ENCODE measurements at regions not wholly inside any gene's neighbourhood (a gene's known extent, or its start where the extent isn't known, plus 50 kb on each side); places are given as distances from the start of the nearest gene placed in this dataset.

DNA sequence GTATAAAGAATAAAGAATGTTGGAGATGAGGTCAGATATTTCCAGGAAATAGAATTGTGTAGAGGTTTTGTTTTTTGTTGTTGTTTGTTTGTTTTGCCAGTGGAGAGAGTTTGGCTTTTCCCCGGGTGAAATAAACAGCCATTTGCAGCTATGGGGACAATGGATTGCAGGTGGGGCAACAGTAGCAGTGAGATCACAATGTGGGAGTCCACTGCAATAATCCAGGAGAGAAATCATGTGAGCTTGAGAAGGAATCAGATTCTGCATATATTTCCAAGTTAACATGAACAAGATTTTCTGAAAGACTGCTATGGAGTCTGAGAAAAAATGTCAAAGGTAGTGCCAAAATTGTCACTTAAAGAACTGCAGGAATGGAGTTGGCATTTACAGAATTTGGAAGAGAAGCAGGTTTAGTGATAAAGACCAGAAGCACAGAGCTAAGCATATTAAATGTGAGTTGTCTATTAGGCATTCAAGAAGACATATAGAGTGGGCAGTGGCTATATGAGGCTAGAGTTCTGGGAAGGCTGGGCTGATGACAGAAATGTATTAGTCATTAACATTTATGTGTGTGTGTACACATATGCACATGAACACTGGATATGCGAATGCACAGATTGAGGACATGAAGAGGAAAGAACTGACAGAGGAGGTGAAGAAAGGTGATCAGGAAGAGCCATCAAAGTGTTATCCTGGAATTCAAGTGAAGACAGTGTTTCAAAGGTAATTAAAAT, 729.6 kb upstream of the PTBP2 start:
- no peak for DNase-seq (ENCODE audit: low read depth, low spot score)
- no peak overlapping the region for H3K27ac ChIP-seq (ENCODE audit: low read length)
- no peaks in the 10 kb centered on the region for H3K36me3 ChIP-seq (ENCODE audit: control insufficient read depth, insufficient read depth, low read length)
- H3K27me3 ChIP-seq (ENCODE audit: control insufficient read depth, insufficient read depth, low read length), result no peaks in the 10 kb centered on the region
- WGBS (ENCODE audit: insufficient coverage, insufficient read length), result no CpG with 5 or more reads among the region's 2 CpGs
- H3K4me3 ChIP-seq (ENCODE audit: low read length), result no peak overlapping the region
- peaks cover 2% of the 10 kb centered on the region; the same call in 1 of the 2 replicates for H3K4me1 ChIP-seq (ENCODE audit: control insufficient read depth, insufficient read depth, low read length)
- H3K9me3 ChIP-seq (ENCODE audit: control insufficient read depth, insufficient read depth, low read length), result no peaks in the 10 kb centered on the region

DNA sequence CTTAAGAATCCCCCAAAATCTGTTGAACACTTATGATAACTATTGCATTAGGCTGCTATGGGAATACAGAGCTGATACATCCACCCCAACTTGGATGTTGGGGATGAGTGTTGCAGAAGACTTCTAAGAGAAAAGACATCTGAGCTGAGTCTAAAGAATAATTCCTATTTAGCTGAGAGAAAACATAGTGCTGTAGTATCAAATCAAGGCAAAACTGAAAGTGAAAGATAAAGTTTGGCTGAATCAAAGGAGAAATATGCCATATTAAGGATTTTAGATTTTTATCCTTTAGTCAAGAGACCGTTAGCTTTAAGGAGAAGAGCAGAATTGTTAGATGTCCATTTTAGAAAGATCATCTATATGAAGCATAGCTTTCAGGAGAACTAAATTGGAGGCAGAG, 726.9 kb upstream of the PTBP2 start:
- no peak for DNase-seq (ENCODE audit: low read depth, low spot score)
- Histone ChIP-seq H3K27ac (ENCODE audit: low read length) (no peak overlapping the region), H3K9me3 (ENCODE audit: control insufficient read depth, insufficient read depth, low read length) (no peaks in the 10 kb centered on the region), H3K4me1 (ENCODE audit: control insufficient read depth, insufficient read depth, low read length) (peaks cover 2% of the 10 kb centered on the region; the same call in 1 of the 2 replicates), H3K4me3 (ENCODE audit: low read length) (no peak overlapping the region), H3K36me3 (ENCODE audit: control insufficient read depth, insufficient read depth, low read length) (no peaks in the 10 kb centered on the region), H3K27me3 (ENCODE audit: control insufficient read depth, insufficient read depth, low read length) (no peaks in the 10 kb centered on the region)
- WGBS (ENCODE audit: insufficient coverage, insufficient read length), result no CpG with 5 or more reads among the region's 1 CpG

DNA sequence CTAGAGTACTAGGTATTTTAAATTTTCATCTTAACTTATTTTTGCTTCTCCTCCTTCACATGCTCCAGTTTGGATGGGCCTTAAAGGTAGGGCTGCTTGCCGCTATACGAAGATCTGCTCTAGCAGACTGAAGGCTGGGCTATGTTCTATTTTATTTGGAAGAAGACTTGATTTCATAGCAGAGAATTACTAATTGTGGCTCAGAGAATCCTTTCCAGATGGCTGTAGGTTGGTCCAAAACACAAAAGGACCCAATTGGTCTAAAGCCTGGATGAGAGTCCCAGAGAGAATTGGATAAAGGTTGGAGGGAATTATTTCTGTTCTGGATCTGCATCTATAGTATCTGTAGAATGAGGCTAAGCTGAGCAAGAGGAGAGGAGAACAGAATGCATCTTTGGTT, 719.4 kb upstream of the PTBP2 start:
- Histone ChIP-seq H3K9me3 (ENCODE audit: control insufficient read depth, insufficient read depth, low read length) (no peaks in the 10 kb centered on the region), H3K27me3 (ENCODE audit: control insufficient read depth, insufficient read depth, low read length) (no peaks in the 10 kb centered on the region), H3K4me1 (ENCODE audit: control insufficient read depth, insufficient read depth, low read length) (peaks cover 2% of the 10 kb centered on the region; the same call in 1 of the 2 replicates), H3K4me3 (ENCODE audit: low read length) (no peak overlapping the region), H3K27ac (ENCODE audit: low read length) (no peak overlapping the region), H3K36me3 (ENCODE audit: control insufficient read depth, insufficient read depth, low read length) (no peaks in the 10 kb centered on the region)
- WGBS (ENCODE audit: insufficient coverage, insufficient read length), result no CpG with 5 or more reads among the region's 2 CpGs
- DNase-seq (ENCODE audit: low read depth, low spot score), result no peak

DNA sequence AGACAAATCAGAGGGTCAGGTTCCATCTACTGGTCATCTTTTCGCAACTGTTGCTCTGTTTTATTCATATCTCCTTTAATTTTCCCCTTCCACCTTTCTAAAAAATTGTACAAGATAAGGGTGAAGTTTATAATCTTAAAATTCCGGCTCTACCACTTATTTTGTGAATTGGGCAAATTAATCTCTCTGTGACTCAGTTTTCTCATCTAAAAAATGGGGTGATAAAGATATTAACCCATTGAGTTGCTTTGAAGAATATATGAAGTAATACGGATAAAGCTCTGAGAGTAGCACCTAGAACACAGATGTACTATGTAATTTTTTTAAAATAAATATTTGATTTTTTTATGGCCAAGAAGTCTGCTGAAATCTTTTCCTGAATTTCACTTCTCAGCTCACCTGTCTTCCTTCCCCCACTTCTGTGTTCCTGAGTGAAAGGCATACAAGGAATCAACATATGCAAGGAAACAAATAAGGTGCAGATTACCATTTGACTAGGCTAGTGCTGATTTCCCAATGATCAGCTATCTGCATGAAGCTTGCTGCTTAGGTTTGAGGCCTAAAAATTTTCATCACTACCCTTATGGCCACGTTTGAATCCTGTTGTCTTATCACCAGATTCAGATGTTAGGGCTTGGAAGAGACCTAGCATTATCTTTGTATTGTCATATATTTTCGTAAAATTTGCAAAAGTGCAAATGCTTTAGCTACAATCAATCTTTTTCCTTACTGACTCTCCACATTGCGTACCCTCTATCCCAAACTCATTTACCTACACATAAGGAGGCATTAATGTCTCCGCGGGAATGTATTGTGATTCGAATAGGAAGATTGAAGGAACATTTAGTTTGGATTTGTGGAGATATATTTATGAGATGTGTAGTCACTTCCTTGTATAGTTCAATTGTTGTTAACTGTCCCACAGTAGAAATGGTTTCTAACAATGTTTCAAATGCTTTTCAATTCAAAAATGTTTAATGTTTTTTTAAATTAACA, 718.3 kb upstream of the PTBP2 start:
- Histone ChIP-seq H3K4me3 (ENCODE audit: low read length) (no peak overlapping the region), H3K27me3 (ENCODE audit: control insufficient read depth, insufficient read depth, low read length) (no peaks in the 10 kb centered on the region), H3K27ac (ENCODE audit: low read length) (no peak overlapping the region), H3K4me1 (ENCODE audit: control insufficient read depth, insufficient read depth, low read length) (peaks cover 2% of the 10 kb centered on the region; the same call in 1 of the 2 replicates), H3K9me3 (ENCODE audit: control insufficient read depth, insufficient read depth, low read length) (no peaks in the 10 kb centered on the region), H3K36me3 (ENCODE audit: control insufficient read depth, insufficient read depth, low read length) (no peaks in the 10 kb centered on the region)
- DNase-seq (ENCODE audit: low read depth, low spot score), result peak; percentile 52
- no CpG with 5 or more reads among the region's 9 CpGs for WGBS (ENCODE audit: insufficient coverage, insufficient read length)

DNA sequence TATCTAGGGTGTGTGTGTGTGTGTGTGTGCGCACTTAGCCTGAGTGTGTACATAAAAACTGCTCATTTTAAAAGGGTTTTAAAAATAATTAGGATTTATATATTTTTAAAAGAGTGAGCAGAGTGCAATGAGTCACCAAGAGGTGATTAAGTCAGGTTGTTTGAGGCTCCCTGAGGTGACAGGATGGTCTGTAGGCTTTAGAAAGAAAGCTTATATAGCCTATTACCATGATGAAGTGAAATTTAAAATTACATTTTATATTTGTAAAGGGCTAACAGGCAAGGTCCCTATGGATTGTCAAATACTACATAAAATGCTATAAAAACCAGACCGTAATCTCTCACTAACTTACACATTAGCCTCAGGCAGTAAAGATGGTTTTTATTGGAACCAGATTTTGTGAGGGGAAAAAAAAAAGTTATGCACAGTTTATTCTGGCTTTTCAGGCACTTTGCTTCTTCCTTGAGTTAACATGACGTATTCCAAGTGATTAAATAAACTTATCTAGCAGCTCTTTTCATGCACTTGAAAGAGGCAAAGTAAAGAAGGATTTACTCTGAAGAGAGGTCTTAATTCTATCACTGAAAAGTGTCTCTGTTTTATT, 711.7 kb upstream of the PTBP2 start:
- H3K9me3 ChIP-seq (ENCODE audit: control insufficient read depth, insufficient read depth, low read length), result no peaks in the 10 kb centered on the region
- no peaks in the 10 kb centered on the region for H3K36me3 ChIP-seq (ENCODE audit: control insufficient read depth, insufficient read depth, low read length)
- H3K27me3 ChIP-seq (ENCODE audit: control insufficient read depth, insufficient read depth, low read length), result no peaks in the 10 kb centered on the region
- no peaks in the 10 kb centered on the region for H3K4me1 ChIP-seq (ENCODE audit: control insufficient read depth, insufficient read depth, low read length)
- H3K27ac ChIP-seq (ENCODE audit: low read length), result no peak overlapping the region
- H3K4me3 ChIP-seq (ENCODE audit: low read length), result no peak overlapping the region
- no peak for DNase-seq (ENCODE audit: low read depth, low spot score)
- no CpG with 5 or more reads among the region's 3 CpGs for whole genome bisulfite sequencing (ENCODE audit: insufficient coverage, insufficient read length)

DNA sequence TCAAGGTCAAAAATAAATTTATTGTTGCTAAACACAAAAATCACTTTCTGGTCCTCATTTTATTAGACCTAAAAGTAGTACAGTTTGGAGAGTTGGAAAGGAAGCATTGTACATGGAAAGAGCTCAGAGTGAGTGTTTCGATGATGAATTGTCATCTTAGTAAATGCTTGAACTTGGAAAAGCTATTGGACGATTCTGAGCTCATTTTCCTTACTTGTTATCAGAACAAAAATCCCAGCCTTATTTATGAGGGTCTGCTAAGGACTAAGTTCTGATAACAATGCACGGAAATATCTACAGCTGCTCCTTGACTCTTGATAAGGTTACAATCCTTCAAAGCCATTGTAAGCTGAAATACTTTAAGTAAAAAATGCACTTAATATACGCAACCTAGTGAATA, 710.0 kb upstream of the PTBP2 start:
- no peak for DNase-seq (ENCODE audit: low read depth, low spot score)
- H3K27ac ChIP-seq (ENCODE audit: low read length), result no peak overlapping the region
- H3K36me3 ChIP-seq (ENCODE audit: control insufficient read depth, insufficient read depth, low read length), result no peaks in the 10 kb centered on the region
- no peak overlapping the region for H3K4me3 ChIP-seq (ENCODE audit: low read length)
- no peaks in the 10 kb centered on the region for H3K27me3 ChIP-seq (ENCODE audit: control insufficient read depth, insufficient read depth, low read length)
- WGBS (ENCODE audit: insufficient coverage, insufficient read length), result no CpG with 5 or more reads among the region's 4 CpGs
- no peaks in the 10 kb centered on the region for H3K4me1 ChIP-seq (ENCODE audit: control insufficient read depth, insufficient read depth, low read length)
- H3K9me3 ChIP-seq (ENCODE audit: control insufficient read depth, insufficient read depth, low read length), result no peaks in the 10 kb centered on the region

DNA sequence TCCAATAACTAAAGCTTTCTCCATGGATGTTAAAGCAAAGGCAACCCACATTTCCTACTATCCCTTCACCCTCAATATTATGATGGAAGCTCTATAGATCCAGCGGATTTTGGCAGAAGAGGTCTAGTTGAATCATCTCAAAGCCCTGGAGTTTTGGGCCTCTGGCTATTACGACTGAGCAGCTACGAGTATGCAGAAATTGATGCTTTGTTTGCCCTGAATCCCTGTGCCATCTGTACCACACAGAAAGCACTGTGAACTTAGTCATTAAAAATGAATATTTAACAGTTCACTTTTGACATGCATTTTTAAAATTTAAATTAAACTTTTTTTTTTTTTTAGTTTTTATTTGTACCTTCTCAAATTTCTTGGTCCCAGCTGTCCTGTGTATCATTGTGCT, 705.4 kb upstream of the PTBP2 start:
- Histone ChIP-seq H3K4me1 (ENCODE audit: control insufficient read depth, insufficient read depth, low read length) (no peaks in the 10 kb centered on the region), H3K36me3 (ENCODE audit: control insufficient read depth, insufficient read depth, low read length) (no peaks in the 10 kb centered on the region), H3K27ac (ENCODE audit: low read length) (no peak overlapping the region), H3K9me3 (ENCODE audit: control insufficient read depth, insufficient read depth, low read length) (no peaks in the 10 kb centered on the region), H3K27me3 (ENCODE audit: control insufficient read depth, insufficient read depth, low read length) (no peaks in the 10 kb centered on the region), H3K4me3 (ENCODE audit: low read length) (no peak overlapping the region)
- WGBS (ENCODE audit: insufficient coverage, insufficient read length), result no CpG with 5 or more reads among the region's 3 CpGs
- no peak for DNase-seq (ENCODE audit: low read depth, low spot score)

DNA sequence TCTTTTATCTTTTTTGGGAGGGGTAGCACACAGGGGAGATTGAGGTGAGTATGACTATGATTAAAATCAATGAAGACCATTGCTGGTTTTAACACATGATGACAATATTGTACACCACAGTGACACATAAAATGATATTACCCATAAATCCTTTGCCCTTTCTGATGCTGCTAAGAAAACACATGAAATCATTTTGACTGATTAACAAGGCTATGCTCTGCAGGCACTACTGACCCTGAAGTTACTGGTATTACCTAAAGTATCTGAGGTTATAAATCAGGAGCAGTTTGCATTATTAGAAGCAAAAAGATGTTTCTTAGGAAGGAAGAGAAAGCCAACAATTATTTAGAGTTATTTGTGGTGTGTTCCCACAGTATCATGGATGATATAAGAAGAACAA, 701.2 kb upstream of the PTBP2 start:
- Histone ChIP-seq H3K36me3 (ENCODE audit: control insufficient read depth, insufficient read depth, low read length) (no peaks in the 10 kb centered on the region), H3K4me3 (ENCODE audit: low read length) (no peak overlapping the region), H3K4me1 (ENCODE audit: control insufficient read depth, insufficient read depth, low read length) (no peaks in the 10 kb centered on the region), H3K27ac (ENCODE audit: low read length) (no peak overlapping the region), H3K27me3 (ENCODE audit: control insufficient read depth, insufficient read depth, low read length) (no peaks in the 10 kb centered on the region), H3K9me3 (ENCODE audit: control insufficient read depth, insufficient read depth, low read length) (no peaks in the 10 kb centered on the region)
- DNase-seq (ENCODE audit: low read depth, low spot score), result no peak

DNA sequence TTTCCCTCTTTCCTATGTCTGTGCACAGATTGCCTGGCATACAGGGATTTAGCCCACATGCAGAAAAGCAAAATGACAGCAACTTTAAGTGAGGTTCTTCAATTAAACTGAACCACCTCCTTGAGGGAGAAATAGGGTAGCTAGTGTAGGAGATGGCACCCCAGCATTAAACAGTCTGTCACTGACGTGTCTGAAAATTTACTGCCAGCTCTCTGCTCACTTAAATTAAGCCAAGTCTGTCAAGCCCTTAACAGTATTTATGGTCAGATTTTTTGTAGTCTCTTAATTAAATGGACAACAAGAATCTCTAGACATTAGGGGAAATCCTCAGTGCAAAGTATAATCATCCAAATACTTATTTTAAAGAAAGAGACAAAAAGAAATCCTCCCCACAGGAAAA, 696.5 kb upstream of the PTBP2 start:
- no CpG with 5 or more reads among the region's 1 CpG for WGBS (ENCODE audit: insufficient coverage, insufficient read length)
- Histone ChIP-seq H3K27ac (ENCODE audit: low read length) (no peak overlapping the region), H3K4me3 (ENCODE audit: low read length) (no peak overlapping the region), H3K4me1 (ENCODE audit: control insufficient read depth, insufficient read depth, low read length) (no peaks in the 10 kb centered on the region), H3K36me3 (ENCODE audit: control insufficient read depth, insufficient read depth, low read length) (no peaks in the 10 kb centered on the region), H3K27me3 (ENCODE audit: control insufficient read depth, insufficient read depth, low read length) (no peaks in the 10 kb centered on the region), H3K9me3 (ENCODE audit: control insufficient read depth, insufficient read depth, low read length) (no peaks in the 10 kb centered on the region)
- DNase-seq (ENCODE audit: low read depth, low spot score), result no peak

DNA sequence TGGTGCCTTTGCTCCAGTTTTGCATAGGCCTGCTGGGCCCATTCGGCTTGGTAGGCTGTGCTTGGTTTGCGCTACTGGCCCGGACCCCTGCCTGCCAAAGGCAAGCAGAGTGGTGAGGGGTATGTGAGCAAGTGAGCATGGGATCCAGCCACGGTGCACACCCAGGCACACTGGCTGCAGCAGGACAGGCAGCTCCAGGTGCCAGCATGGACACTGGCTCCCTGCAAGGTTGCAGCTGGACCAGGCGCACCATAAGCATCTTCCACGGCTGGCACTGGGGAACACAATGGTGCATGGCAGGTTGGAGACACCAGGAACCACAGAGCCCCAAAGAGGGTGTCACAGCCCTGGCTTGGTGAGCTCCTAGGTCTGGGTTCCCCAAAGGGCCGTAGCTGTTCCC, 693.5 kb upstream of the PTBP2 start:
- no peak overlapping the region for H3K4me3 ChIP-seq (ENCODE audit: low read length)
- no peaks in the 10 kb centered on the region for H3K27me3 ChIP-seq (ENCODE audit: control insufficient read depth, insufficient read depth, low read length)
- H3K9me3 ChIP-seq (ENCODE audit: control insufficient read depth, insufficient read depth, low read length), result no peaks in the 10 kb centered on the region
- no peak for DNase-seq (ENCODE audit: low read depth, low spot score)
- H3K4me1 ChIP-seq (ENCODE audit: control insufficient read depth, insufficient read depth, low read length), result no peaks in the 10 kb centered on the region
- WGBS (ENCODE audit: insufficient coverage, insufficient read length), result no CpG with 5 or more reads among the region's 7 CpGs
- H3K27ac ChIP-seq (ENCODE audit: low read length), result no peak overlapping the region
- no peaks in the 10 kb centered on the region for H3K36me3 ChIP-seq (ENCODE audit: control insufficient read depth, insufficient read depth, low read length)

Measured in iPS DF 6.9 (cell line).